Neural cell (in vitro differentiated cells): ENCODE measurements at regions not wholly inside any gene's neighbourhood (a gene's known extent, or its start where the extent isn't known, plus 50 kb on each side); places are given as distances from the start of the nearest gene placed in this dataset.

Experiments used
- EP300 ChIP-seq: fragments of 450-650 bp; conservative IDR thresholded peaks from 2 replicates; pipeline ENCODE4 v1.6.1; 2014; ENCODE audit warnings: antibody characterized with exemption, mild to moderate bottlenecking, moderate library complexity; ENCODE audit not compliant: poor library complexity, severe bottlenecking
- EZH2 ChIP-seq: fragments of 200-600, 300-800 bp; shearing (Covaris generic), sonication (generic); IDR thresholded peaks from 2 replicates; pipeline ENCODE4 v1.6.1; 2014; ENCODE audit warnings: antibody characterized with exemption, low read length, borderline replicate concordance, mild to moderate bottlenecking; ENCODE audit not compliant: insufficient read depth, poor library complexity, severe bottlenecking
- RAD21 ChIP-seq: fragments of 450-650 bp; conservative IDR thresholded peaks from 2 replicates; pipeline ENCODE4 v1.6.1; 2014; ENCODE audit warnings: antibody characterized with exemption, mild to moderate bottlenecking, moderate library complexity
- TF ChIP-seq, protein P1 (sequence below): fragments of 450-650 bp; IDR thresholded peaks from 2 replicates; pipeline ENCODE4 v1.5.1; 2014; ENCODE audit warnings: antibody characterized with exemption, mild to moderate bottlenecking, moderate library complexity; ENCODE audit not compliant: poor library complexity, severe bottlenecking

GRCh38 chr2:181294979-181295378 lies 162.2 kb upstream of the ITGA4 start:
- no peak for TF ChIP-seq EZH2
- no peak for TF ChIP-seq RAD21
- no peak for TF ChIP-seq EP300
- TF ChIP-seq, protein P1, sequence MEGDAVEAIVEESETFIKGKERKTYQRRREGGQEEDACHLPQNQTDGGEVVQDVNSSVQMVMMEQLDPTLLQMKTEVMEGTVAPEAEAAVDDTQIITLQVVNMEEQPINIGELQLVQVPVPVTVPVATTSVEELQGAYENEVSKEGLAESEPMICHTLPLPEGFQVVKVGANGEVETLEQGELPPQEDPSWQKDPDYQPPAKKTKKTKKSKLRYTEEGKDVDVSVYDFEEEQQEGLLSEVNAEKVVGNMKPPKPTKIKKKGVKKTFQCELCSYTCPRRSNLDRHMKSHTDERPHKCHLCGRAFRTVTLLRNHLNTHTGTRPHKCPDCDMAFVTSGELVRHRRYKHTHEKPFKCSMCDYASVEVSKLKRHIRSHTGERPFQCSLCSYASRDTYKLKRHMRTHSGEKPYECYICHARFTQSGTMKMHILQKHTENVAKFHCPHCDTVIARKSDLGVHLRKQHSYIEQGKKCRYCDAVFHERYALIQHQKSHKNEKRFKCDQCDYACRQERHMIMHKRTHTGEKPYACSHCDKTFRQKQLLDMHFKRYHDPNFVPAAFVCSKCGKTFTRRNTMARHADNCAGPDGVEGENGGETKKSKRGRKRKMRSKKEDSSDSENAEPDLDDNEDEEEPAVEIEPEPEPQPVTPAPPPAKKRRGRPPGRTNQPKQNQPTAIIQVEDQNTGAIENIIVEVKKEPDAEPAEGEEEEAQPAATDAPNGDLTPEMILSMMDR: no peak
